Fibroblast of skin of right quadriceps (primary cell): ENCODE measurements at regions not wholly inside any gene's neighbourhood (a gene's known extent, or its start where the extent isn't known, plus 50 kb on each side); places are given as distances from the start of the nearest gene placed in this dataset.
"Not testable (repeated sequence)": the region's sequence is repeated elsewhere in the genome, so short reads cannot be mapped to it uniquely, and the experiment has no call there.

Experiments used
- DNase-seq: peaks from one replicate; pipeline ENCODE4 v3.0.0-alpha.2; 2013

- DNase-seq: no peak
Measured at GRCh38 chr11:87628026-87628580, 547.1 kb downstream of the RAB38 start.

GRCh38 chr11:87623531-87624365, 551.5 kb downstream of the RAB38 start:
- DNase-seq: not testable (repeated sequence)

GRCh38 chr11:87616511-87616910, 558.7 kb downstream of the RAB38 start:
- DNase-seq: no peak

- no peak for DNase-seq
Measured at GRCh38 chr11:87604350-87604749, 566.6 kb downstream of the TMEM135 start.

GRCh38 chr11:87603887-87604286, 566.2 kb downstream of the TMEM135 start:
- no peak for DNase-seq

- DNase-seq: no peak
Measured at GRCh38 chr11:87602776-87603175, 565.0 kb downstream of the TMEM135 start.

GRCh38 chr11:87600938-87601337, 563.2 kb downstream of the TMEM135 start:
- DNase-seq: no peak

- DNase-seq: no peak
Measured at GRCh38 chr11:87597725-87598124, 560.0 kb downstream of the TMEM135 start.

- no peak for DNase-seq
Measured at GRCh38 chr11:87596176-87596575, 558.4 kb downstream of the TMEM135 start.

GRCh38 chr11:87589082-87589481, 551.3 kb downstream of the TMEM135 start:
- no peak for DNase-seq

GRCh38 chr11:87585613-87586012, 547.9 kb downstream of the TMEM135 start:
- not testable (repeated sequence) for DNase-seq

- no peak for DNase-seq
Measured at GRCh38 chr11:87583931-87584330, 546.2 kb downstream of the TMEM135 start.

GRCh38 chr11:87575088-87575487, 537.4 kb downstream of the TMEM135 start:
- no peak for DNase-seq

GRCh38 chr11:87574193-87574592, 536.5 kb downstream of the TMEM135 start:
- DNase-seq: no peak

GRCh38 chr11:87573708-87574107, 536.0 kb downstream of the TMEM135 start:
- no peak for DNase-seq

GRCh38 chr11:87572881-87573280, 535.1 kb downstream of the TMEM135 start:
- no peak for DNase-seq

GRCh38 chr11:87560352-87560751, 522.6 kb downstream of the TMEM135 start:
- no peak for DNase-seq

- not testable (repeated sequence) for DNase-seq
Measured at GRCh38 chr11:87559852-87560251, 522.1 kb downstream of the TMEM135 start.

- DNase-seq: no peak
Measured at GRCh38 chr11:87555101-87555500, 517.4 kb downstream of the TMEM135 start.

GRCh38 chr11:87548797-87549196, 511.1 kb downstream of the TMEM135 start:
- DNase-seq: no peak

- no peak for DNase-seq
Measured at GRCh38 chr11:87545858-87546257, 508.1 kb downstream of the TMEM135 start.

GRCh38 chr11:87539596-87539995, 501.9 kb downstream of the TMEM135 start:
- no peak for DNase-seq

GRCh38 chr11:87536565-87536964, 498.8 kb downstream of the TMEM135 start:
- DNase-seq: no peak

GRCh38 chr11:87536016-87536415, 498.3 kb downstream of the TMEM135 start:
- no peak for DNase-seq

- DNase-seq: no peak
Measured at GRCh38 chr11:87535513-87535912, 497.8 kb downstream of the TMEM135 start.
